Uterus (tissue), 3 donors: ENCODE measurements at regions not wholly inside any gene's neighbourhood (a gene's known extent, or its start where the extent isn't known, plus 50 kb on each side); places are given as distances from the start of the nearest gene placed in this dataset.

Experiments used
- DNase-seq, 2 donors: peaks; one replicate each; pipeline ENCODE4 v3.0.0-alpha.2; 2019 to 2020
- H3K27ac ChIP-seq, 2 donors: fragments of 200-600 bp; sonication (generic); 1 replicate in 1 of 2; 2 replicates in 1 of 2; pipeline ENCODE4 v1.5.1; 2016 to 2018
- H3K27me3 ChIP-seq, 2 donors: fragments of 200-600 bp; sonication (generic); one replicate each; pipeline ENCODE4 v1.5.1; 2018 to 2019; ENCODE audit warnings: control low read depth in 1 of 2
- H3K36me3 ChIP-seq, 2 donors: fragments of 200-600 bp; sonication (generic); one replicate each; pipeline ENCODE4 v1.5.1; 2019; ENCODE audit warnings: control low read depth in 1 of 2
- H3K4me1 ChIP-seq, 2 donors: fragments of 200-600 bp; sonication (generic); one replicate each; pipeline ENCODE4 v1.5.1; 2018 to 2019; ENCODE audit warnings: control low read depth in 1 of 2
- H3K4me3 ChIP-seq, 2 donors: fragments of 200-600 bp; sonication (generic); 1 replicate in 1 of 2; 2 replicates in 1 of 2; pipeline ENCODE4 v1.5.1; 2018 to 2019; ENCODE audit warnings: mild to moderate bottlenecking in 1 of 2
- H3K9me3 ChIP-seq, 2 donors: fragments of 200-600 bp; sonication (generic); one replicate each; pipeline ENCODE4 v1.5.1; 2019; ENCODE audit warnings: control low read depth in 1 of 2
- CTCF ChIP-seq, 4 experiments: fragments of 200-600 bp in 2 of 4; fragments of 450-650 bp in 2 of 4; sonication (generic) in 2 of 4; IDR thresholded peaks; one replicate each; pipeline ENCODE4 v1.5.1; 2016 to 2019; ENCODE audit warnings: antibody characterized with exemption in 4 of 4, mild to moderate bottlenecking in 2 of 4, moderate library complexity in 1 of 4
- POLR2A ChIP-seq, 2 donors: fragments of 450-650 bp; IDR thresholded peaks; one replicate each; pipeline ENCODE4 v1.6.1; 2016; ENCODE audit warnings: antibody characterized with exemption in 2 of 2, mild to moderate bottlenecking in 1 of 2, moderate library complexity in 1 of 2
- intact Hi-C: fragments of 100-400 bp; cut with DNase I; formaldehyde crosslinking; loops from one replicate; pipeline ENCODE4 v1.15.1; 2023; ENCODE audit warnings: low total_unique reads
- donor health status: DM: yes; HTN: yes; CAD: no.

DNA sequence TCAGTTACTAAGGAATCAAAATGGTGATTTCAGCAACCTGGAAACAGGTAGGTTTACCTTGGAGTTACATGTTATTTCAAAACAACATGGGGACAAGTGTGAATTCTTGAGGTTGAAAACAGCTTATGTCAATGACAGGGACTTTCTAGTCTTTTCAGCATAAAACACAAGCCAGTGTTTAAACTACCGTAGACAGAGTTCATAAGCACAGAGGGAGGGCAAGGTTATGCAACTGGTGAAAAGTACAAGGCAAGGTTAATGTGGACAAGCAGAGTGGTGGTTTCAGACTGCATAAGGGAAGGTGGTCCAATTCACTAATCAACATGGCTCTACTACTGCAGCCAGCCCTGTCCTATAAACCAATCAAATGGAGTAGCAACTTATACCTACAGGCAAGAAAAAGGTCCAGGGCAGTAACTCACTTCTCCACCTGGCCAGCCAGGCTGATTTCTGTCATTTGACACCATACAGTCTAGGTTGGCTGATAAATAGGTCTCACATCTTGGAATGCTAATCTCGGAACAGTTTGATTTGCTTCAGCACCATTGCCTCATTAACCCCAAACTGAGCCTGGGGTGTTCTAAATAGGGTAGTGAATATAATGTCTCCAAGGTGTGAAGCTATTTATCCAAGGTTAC, 250.3 kb upstream of the PROX1 start:
- intact Hi-C loops: no loop called here
- DNase-seq: no peak
- no peaks in the 10 kb centered on the region for H3K4me1 ChIP-seq
- no peak overlapping the region for H3K4me3 ChIP-seq
- no peaks in the 10 kb centered on the region for H3K9me3 ChIP-seq
- no peak overlapping the region for H3K27ac ChIP-seq
- H3K27me3 ChIP-seq: no peaks in the 10 kb centered on the region
- no peaks in the 10 kb centered on the region for H3K36me3 ChIP-seq
- TF ChIP-seq POLR2A (IDR thresholded peaks at IDR 0.05): no peak
- no peak for TF ChIP-seq CTCF (IDR thresholded peaks at IDR 0.05)

DNA sequence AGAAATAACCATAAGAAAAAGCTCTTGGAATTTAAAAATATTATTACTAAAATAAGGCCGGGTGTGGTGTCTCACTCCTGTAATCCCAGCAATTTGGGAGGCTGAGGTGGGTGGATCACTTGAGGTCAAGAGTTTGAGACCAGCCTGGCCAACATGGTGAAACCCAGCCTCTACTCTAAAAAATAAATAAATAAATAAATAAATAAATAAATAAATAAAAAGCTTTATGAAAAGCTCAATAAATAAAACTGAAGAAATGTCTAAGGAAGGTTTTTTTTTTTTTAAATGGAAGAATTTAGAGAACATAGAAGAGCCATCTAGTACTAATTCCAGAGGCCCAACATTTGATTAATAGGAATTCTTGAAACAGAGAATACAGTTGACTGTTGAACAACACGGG, 249.1 kb upstream of the PROX1 start:
- Histone ChIP-seq H3K4me1 (no peaks in the 10 kb centered on the region), H3K27ac (no peak overlapping the region), H3K36me3 (no peaks in the 10 kb centered on the region), H3K9me3 (no peaks in the 10 kb centered on the region), H3K4me3 (no peak overlapping the region), H3K27me3 (no peaks in the 10 kb centered on the region)
- no peak for DNase-seq
- intact Hi-C loops: no loop called here
- TF ChIP-seq POLR2A (IDR thresholded peaks at IDR 0.05) (no peak), CTCF (IDR thresholded peaks at IDR 0.05) (no peak)

GRCh38 chr1:213742992-213743391, 244.8 kb upstream of the PROX1 start:
- no peak for DNase-seq
- intact Hi-C loops: no loop called here
- H3K4me3 ChIP-seq: no peak overlapping the region
- H3K27me3 ChIP-seq: no peaks in the 10 kb centered on the region
- no peaks in the 10 kb centered on the region for H3K9me3 ChIP-seq
- no peaks in the 10 kb centered on the region for H3K36me3 ChIP-seq
- TF ChIP-seq POLR2A (IDR thresholded peaks at IDR 0.05) (no peak), CTCF (IDR thresholded peaks at IDR 0.05) (no peak)
- no peak overlapping the region for H3K27ac ChIP-seq
- no peaks in the 10 kb centered on the region for H3K4me1 ChIP-seq

GRCh38 chr1:213744780-213745179, 243.0 kb upstream of the PROX1 start:
- DNase-seq: no peak
- H3K4me1 ChIP-seq: no peaks in the 10 kb centered on the region
- H3K9me3 ChIP-seq: no peaks in the 10 kb centered on the region
- TF ChIP-seq POLR2A (IDR thresholded peaks at IDR 0.05): no peak
- no peak for TF ChIP-seq CTCF (IDR thresholded peaks at IDR 0.05)
- H3K4me3 ChIP-seq: no peak overlapping the region
- no peaks in the 10 kb centered on the region for H3K27me3 ChIP-seq
- H3K27ac ChIP-seq: no peak overlapping the region
- intact Hi-C loops: no loop called here
- no peaks in the 10 kb centered on the region for H3K36me3 ChIP-seq

- no peaks in the 10 kb centered on the region for H3K36me3 ChIP-seq
- no peaks in the 10 kb centered on the region for H3K27me3 ChIP-seq
- H3K27ac ChIP-seq: no peak overlapping the region
- no peak for TF ChIP-seq POLR2A (IDR thresholded peaks at IDR 0.05)
- TF ChIP-seq CTCF (IDR thresholded peaks at IDR 0.05): no peak
- intact Hi-C loops: no loop called here
- H3K4me1 ChIP-seq: no peaks in the 10 kb centered on the region
- no peaks in the 10 kb centered on the region for H3K9me3 ChIP-seq
- DNase-seq: no peak
- no peak overlapping the region for H3K4me3 ChIP-seq
Observed at GRCh38 chr1:213745451-213745850, 242.3 kb upstream of the PROX1 start.
